HEK293 (cell line): ENCODE measurements at regions not wholly inside any gene's neighbourhood (a gene's known extent, or its start where the extent isn't known, plus 50 kb on each side); places are given as distances from the start of the nearest gene placed in this dataset.

Source experiments
- CTCF ChIP-seq: fragments of 450-650 bp; formaldehyde crosslinking; IDR thresholded peaks from 2 replicates; pipeline ENCODE4 v1.5.1; 2016; ENCODE audit warnings: missing biosample characterization, missing genetic modification characterization
- ELK4 ChIP-seq: IDR thresholded peaks from 2 replicates; pipeline ENCODE4 v1.6.1; 2011; ENCODE audit warnings: mild to moderate bottlenecking, low read depth, low read length, borderline replicate concordance
- KLF17 ChIP-seq: fragments of 450-650 bp; formaldehyde crosslinking; IDR thresholded peaks from 2 replicates; pipeline ENCODE4 v1.5.1; 2016; ENCODE audit warnings: missing biosample characterization, missing genetic modification characterization
- REST ChIP-seq: fragments of 450-650 bp; formaldehyde crosslinking; IDR thresholded peaks from 2 replicates; pipeline ENCODE4 v1.5.1; 2016; ENCODE audit warnings: missing biosample characterization, missing genetic modification characterization
- ZBTB44 ChIP-seq: fragments of 450-650 bp; IDR thresholded peaks from 2 replicates; pipeline ENCODE4 v1.5.1; 2018; ENCODE audit warnings: missing biosample characterization, mild to moderate bottlenecking, missing genetic modification characterization
- ZFP41 ChIP-seq: fragments of 450-650 bp; formaldehyde crosslinking; IDR thresholded peaks from 2 replicates; pipeline ENCODE4 v1.5.1; 2016; ENCODE audit warnings: missing biosample characterization, missing genetic modification characterization, borderline replicate concordance
- ZNF423 ChIP-seq: fragments of 450-650 bp; formaldehyde crosslinking; IDR thresholded peaks from 2 replicates; pipeline ENCODE4 v1.5.1; 2016; ENCODE audit warnings: missing biosample characterization, missing genetic modification characterization
- ZNF600 ChIP-seq: fragments of 450-650 bp; formaldehyde crosslinking; IDR thresholded peaks from 2 replicates; pipeline ENCODE4 v1.5.1; 2016; ENCODE audit warnings: missing biosample characterization, missing genetic modification characterization

- TF ChIP-seq ELK4 (no peak), ZFP41 (tag by site-specific recombination) (no peak), KLF17 (tag by site-specific recombination) (no peak), ZBTB44 (tag by site-specific recombination) (no peak), CTCF (tag by site-specific recombination) (no peak), REST (tag by site-specific recombination) (no peak), ZNF600 (tag by site-specific recombination) (no peak), ZNF423 (no peak)
Observed at GRCh38 chr6:22007469-22007868, 289.4 kb downstream of the PRL start.
